ENCODE measurements at regions not wholly inside any gene's neighbourhood (a gene's known extent, or its start where the extent isn't known, plus 50 kb on each side); places are given as distances from the start of the nearest gene placed in this dataset.
"Not testable (repeated sequence)": the region's sequence is repeated elsewhere in the genome, so short reads cannot be mapped to it uniquely, and the experiment has no call there.

DNA sequence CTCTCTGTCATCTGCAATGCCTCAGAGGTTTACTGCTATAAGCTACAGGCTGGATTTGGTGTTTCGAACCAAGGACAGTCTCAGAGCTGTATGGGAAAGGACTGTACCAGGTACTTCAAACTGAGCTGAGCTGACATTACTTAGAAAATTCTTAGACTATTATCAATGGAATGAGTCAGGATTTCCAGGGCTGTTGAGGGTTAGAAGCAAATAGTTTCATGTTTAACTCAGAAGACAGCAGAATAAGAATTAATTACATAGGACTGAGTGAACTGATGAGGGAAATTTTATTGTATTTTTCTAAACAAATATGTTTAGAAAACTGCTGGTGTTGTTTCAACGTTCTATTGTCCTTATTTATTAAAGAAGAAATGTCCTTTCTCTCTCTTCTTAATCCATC is 74.3 kb upstream of the CAPZB start:
- H3K9ac ChIP-seq (ENCODE audit: low read depth, low read length): no peak overlapping the region
- no peaks in the 10 kb centered on the region for H3K27me3 ChIP-seq (ENCODE audit: control insufficient read depth, insufficient read depth, low read length)
- no peak overlapping the region for H3K4me2 ChIP-seq (ENCODE audit: low read length)
- no peak overlapping the region for H3K4me3 ChIP-seq (ENCODE audit: low read length)
- H3K4me1 ChIP-seq (ENCODE audit: control insufficient read depth, insufficient read depth, low read length): peaks cover 12% of the 10 kb centered on the region
- no peaks in the 10 kb centered on the region for H3K36me3 ChIP-seq (ENCODE audit: insufficient read depth, low read length)
- no peaks in the 10 kb centered on the region for H3K9me3 ChIP-seq (replicated peaks; ENCODE audit: low read length)

DNA sequence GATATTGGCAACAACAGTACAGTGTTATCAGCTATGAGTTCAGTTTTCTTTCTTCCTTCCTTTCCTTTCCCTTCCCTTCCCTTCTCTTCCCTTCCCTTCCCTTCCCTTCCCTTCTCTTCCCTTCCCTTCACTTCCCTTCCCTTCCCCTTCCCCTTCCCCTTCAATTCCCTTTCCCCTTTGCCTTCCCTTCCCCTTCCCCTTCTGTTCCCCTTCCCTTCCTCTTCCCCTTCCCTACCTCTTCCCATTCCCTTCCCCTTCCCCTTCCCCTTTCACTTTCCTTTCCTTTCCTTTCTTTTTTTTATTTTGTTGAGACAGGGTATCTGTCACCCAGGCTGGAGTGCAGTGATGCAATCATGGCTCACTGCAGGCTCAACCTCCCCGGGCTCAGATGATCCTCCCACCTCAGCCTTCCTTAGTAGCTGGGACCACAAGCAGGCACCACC is 72.3 kb upstream of the CAPZB start:
- Histone ChIP-seq H3K9me3 (replicated peaks; ENCODE audit: low read length) (no peaks in the 10 kb centered on the region), H3K4me3 (ENCODE audit: low read length) (no peak overlapping the region), H3K4me2 (ENCODE audit: low read length) (no peak overlapping the region), H3K4me1 (ENCODE audit: control insufficient read depth, insufficient read depth, low read length) (no peaks in the 10 kb centered on the region), H3K36me3 (ENCODE audit: insufficient read depth, low read length) (no peaks in the 10 kb centered on the region), H3K27me3 (ENCODE audit: control insufficient read depth, insufficient read depth, low read length) (no peaks in the 10 kb centered on the region), H3K9ac (ENCODE audit: low read depth, low read length) (no peak overlapping the region)

DNA sequence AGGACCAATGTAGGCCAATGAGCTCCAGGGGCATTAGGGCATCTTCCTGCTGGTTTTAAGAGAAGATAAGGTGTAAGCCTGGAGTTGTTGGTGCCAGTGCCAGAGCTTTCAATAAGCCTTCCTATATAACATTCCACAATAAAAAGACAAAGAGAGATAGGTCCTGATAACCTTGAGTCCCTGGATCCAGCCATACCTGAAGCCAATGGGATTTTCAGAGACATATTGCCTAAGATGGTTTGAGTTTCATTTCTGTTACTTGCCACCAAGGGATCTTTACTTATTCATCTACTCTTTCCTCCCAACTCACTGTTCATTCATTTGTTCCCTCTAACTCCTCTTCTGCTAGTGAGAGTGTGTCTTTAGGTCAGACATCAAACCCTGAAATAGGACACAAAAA is 68.8 kb upstream of the CAPZB start:
- Histone ChIP-seq H3K36me3 (ENCODE audit: insufficient read depth, low read length) (no peaks in the 10 kb centered on the region), H3K4me2 (ENCODE audit: low read length) (no peak overlapping the region), H3K9ac (ENCODE audit: low read depth, low read length) (no peak overlapping the region), H3K4me1 (ENCODE audit: control insufficient read depth, insufficient read depth, low read length) (no peaks in the 10 kb centered on the region), H3K4me3 (ENCODE audit: low read length) (no peak overlapping the region), H3K9me3 (replicated peaks; ENCODE audit: low read length) (no peaks in the 10 kb centered on the region), H3K27me3 (ENCODE audit: control insufficient read depth, insufficient read depth, low read length) (no peaks in the 10 kb centered on the region)

DNA sequence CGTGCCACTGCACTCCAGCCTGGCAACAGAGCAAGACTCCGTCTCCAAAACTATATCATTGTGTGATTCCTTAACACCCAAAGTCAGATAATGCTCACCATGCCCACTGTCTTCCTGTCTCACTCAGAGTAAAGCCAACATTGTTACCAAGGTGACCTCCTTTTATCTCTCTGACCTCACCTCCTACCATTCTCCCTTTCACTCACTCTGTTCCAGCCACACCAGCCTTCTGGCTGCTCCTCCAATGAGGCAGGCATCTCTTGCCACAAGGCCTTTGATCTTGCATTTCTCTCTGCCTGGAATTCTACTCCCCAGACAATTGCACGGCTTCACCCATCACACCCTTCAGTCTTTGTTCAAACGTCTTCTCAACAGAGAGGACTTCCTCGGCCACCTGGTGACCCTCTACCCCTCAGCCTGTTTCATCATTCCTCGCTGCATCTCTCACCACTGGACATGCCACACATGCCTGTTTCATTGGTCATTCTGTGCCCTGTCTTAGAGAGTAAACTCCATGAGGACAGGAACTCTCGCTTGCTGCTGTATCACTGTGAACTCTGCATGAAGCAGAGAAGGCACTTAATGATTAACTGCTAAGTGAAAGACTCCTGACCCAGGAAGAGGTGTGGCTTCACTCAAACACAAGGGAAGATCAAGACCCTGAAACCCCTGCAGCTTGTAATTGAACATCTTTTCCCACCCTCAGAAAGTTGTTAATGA is 67.1 kb upstream of the CAPZB start:
- Histone ChIP-seq H3K4me1 (ENCODE audit: control insufficient read depth, insufficient read depth, low read length) (no peaks in the 10 kb centered on the region), H3K9ac (ENCODE audit: low read depth, low read length) (no peak overlapping the region), H3K27me3 (ENCODE audit: control insufficient read depth, insufficient read depth, low read length) (no peaks in the 10 kb centered on the region), H3K4me3 (ENCODE audit: low read length) (no peak overlapping the region), H3K4me2 (ENCODE audit: low read length) (no peak overlapping the region), H3K9me3 (replicated peaks; ENCODE audit: low read length) (no peaks in the 10 kb centered on the region), H3K36me3 (ENCODE audit: insufficient read depth, low read length) (no peaks in the 10 kb centered on the region)

DNA sequence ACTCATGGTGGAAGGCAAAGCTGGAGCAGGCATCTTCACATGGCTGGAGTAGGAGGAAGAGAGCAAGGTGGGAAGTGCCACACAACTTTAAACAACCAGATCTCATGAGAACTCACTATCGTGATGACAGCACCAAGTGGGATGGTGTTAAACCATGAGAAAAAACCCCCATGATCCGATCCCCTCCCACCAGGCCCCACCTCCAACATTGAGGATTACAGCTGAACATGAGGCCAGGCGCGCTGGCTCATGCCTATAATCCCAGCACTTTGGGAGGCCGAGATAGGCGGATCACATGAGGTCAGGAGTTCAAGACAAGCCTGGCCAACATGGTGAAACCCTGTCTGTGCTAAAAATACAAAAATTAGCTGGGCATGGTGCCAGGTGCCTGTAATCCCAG is 66.5 kb upstream of the CAPZB start:
- not testable (repeated sequence) for H3K4me1 ChIP-seq (ENCODE audit: control insufficient read depth, insufficient read depth, low read length); H3K36me3 ChIP-seq (ENCODE audit: insufficient read depth, low read length); H3K4me3 ChIP-seq (ENCODE audit: low read length); H3K27me3 ChIP-seq (ENCODE audit: control insufficient read depth, insufficient read depth, low read length); H3K4me2 ChIP-seq (ENCODE audit: low read length); H3K9me3 ChIP-seq (replicated peaks; ENCODE audit: low read length); H3K9ac ChIP-seq (ENCODE audit: low read depth, low read length)

DNA sequence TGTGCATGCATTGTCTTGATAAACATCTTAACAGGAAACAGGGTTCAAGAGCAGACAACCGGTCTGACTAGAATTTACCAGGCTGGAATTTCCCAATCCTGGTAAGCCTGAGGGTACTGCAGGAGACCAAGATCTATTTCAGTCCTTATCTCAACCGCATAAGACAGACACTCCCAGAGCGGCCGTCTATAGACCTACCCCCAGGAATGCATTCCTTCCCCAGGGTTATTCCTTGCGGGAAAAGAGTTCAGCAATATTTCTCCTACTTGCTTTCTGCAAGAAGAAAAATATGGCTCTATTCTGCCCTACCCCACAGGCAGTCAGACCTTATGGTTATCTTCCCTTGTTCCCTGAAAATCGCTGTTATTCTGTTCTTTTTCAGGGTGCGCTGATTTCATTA is 65.1 kb upstream of the CAPZB start:
- not testable (repeated sequence) for H3K27me3 ChIP-seq (ENCODE audit: control insufficient read depth, insufficient read depth, low read length); H3K9me3 ChIP-seq (replicated peaks; ENCODE audit: low read length); H3K36me3 ChIP-seq (ENCODE audit: insufficient read depth, low read length); H3K4me2 ChIP-seq (ENCODE audit: low read length); H3K4me3 ChIP-seq (ENCODE audit: low read length); H3K9ac ChIP-seq (ENCODE audit: low read depth, low read length); H3K4me1 ChIP-seq (ENCODE audit: control insufficient read depth, insufficient read depth, low read length)

DNA sequence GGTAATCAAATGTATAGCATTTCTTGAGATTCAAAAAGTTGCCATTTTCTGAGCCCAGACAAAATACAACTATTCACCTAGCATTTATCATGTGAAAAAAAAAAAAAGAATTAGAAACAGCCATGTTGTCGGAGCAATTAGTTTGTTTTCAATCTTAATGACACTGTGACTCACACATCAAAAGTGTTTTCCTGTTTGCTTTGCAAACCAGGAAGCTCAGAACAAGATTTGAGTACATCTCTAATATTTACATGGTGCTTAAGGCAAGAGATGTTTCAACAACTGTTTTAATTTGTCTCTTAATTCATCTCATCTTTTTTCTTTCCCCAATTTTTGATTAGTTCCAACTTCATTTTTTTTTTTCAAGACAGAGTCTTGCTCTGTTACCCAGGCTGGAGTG is 62.5 kb upstream of the CAPZB start:
- H3K27me3 ChIP-seq (ENCODE audit: control insufficient read depth, insufficient read depth, low read length): peaks cover 11% of the 10 kb centered on the region
- no peaks in the 10 kb centered on the region for H3K4me1 ChIP-seq (ENCODE audit: control insufficient read depth, insufficient read depth, low read length)
- H3K36me3 ChIP-seq (ENCODE audit: insufficient read depth, low read length): no peaks in the 10 kb centered on the region
- H3K9ac ChIP-seq (ENCODE audit: low read depth, low read length): no peak overlapping the region
- no peaks in the 10 kb centered on the region for H3K9me3 ChIP-seq (replicated peaks; ENCODE audit: low read length)
- no peak overlapping the region for H3K4me3 ChIP-seq (ENCODE audit: low read length)
- H3K4me2 ChIP-seq (ENCODE audit: low read length): no peak overlapping the region

DNA sequence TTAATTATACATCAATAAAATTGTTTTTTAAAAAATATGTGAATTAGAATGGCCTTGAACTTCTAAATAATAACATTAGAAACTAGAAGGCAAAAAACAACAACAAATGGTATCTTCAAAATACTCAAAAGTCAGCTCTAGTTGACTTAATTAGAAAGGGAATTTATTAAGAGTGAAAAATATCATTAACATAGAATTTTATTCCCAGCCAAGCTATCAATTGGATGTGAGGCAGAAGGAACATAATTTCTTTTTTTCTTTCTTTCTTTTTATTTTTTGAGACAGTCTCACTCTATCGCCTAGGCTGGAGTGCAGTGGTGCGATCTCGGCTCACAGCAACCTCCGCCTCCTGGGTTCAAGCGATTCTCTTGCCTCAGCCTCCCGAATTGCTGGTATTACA is 51.2 kb upstream of the CAPZB start:
- no peaks in the 10 kb centered on the region for H3K4me1 ChIP-seq (ENCODE audit: control insufficient read depth, insufficient read depth, low read length)
- H3K36me3 ChIP-seq (ENCODE audit: insufficient read depth, low read length): no peaks in the 10 kb centered on the region
- H3K9ac ChIP-seq (ENCODE audit: low read depth, low read length): no peak overlapping the region
- H3K27me3 ChIP-seq (ENCODE audit: control insufficient read depth, insufficient read depth, low read length): no peaks in the 10 kb centered on the region
- no peak overlapping the region for H3K4me2 ChIP-seq (ENCODE audit: low read length)
- H3K9me3 ChIP-seq (replicated peaks; ENCODE audit: low read length): peaks cover 3% of the 10 kb centered on the region
- no peak overlapping the region for H3K4me3 ChIP-seq (ENCODE audit: low read length)

DNA sequence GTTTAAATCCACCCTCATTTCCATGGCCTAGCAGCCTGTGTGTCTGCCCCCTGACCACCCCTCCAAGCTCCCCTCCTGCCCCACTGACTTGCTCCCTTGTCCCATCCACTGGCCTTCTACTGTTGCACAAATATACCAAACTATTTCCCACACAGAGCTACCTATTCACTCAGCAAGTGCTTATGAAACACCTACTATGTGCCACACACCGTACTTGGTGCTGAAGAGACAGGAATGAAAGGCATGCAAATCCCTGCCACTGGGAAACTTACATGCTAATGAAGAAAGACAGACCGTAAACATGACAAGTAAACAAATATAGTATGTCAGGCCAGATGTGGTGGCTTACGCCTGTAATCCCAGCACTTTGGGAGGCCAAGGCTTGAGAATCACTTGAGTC is 49.9 kb upstream of the CAPZB start:
- H3K4me1 ChIP-seq (ENCODE audit: control insufficient read depth, insufficient read depth, low read length): no peaks in the 10 kb centered on the region
- no peaks in the 10 kb centered on the region for H3K27me3 ChIP-seq (ENCODE audit: control insufficient read depth, insufficient read depth, low read length)
- no peaks in the 10 kb centered on the region for H3K36me3 ChIP-seq (ENCODE audit: insufficient read depth, low read length)
- H3K9me3 ChIP-seq (replicated peaks; ENCODE audit: low read length): peaks cover 3% of the 10 kb centered on the region
- H3K9ac ChIP-seq (ENCODE audit: low read depth, low read length): no peak overlapping the region
- no peak overlapping the region for H3K4me3 ChIP-seq (ENCODE audit: low read length)
- H3K4me2 ChIP-seq (ENCODE audit: low read length): no peak overlapping the region
